ENCODE measurements at regions not wholly inside any gene's neighbourhood (a gene's known extent, or its start where the extent isn't known, plus 50 kb on each side); places are given as distances from the start of the nearest gene placed in this dataset.
"Not testable (repeated sequence)": the region's sequence is repeated elsewhere in the genome, so short reads cannot be mapped to it uniquely, and the experiment has no call there.

- Mint-ChIP-seq H3K4me1 (ENCODE audit: low read depth) (no peaks in the 10 kb centered on the region), H3K9me3 (no peaks in the 10 kb centered on the region), H3K4me3 (no peak overlapping the region), H3K27me3 (ENCODE audit: low read depth) (no peaks in the 10 kb centered on the region), H3K36me3 (ENCODE audit: low read depth) (no peaks in the 10 kb centered on the region), H3K27ac (no peak overlapping the region)
- DNase-seq (ENCODE audit: low spot score) = no peak
Measured at GRCh38 chr2:41194230-41194629, 742.3 kb upstream of the SLC8A1 start.

GRCh38 chr2:41197781-41198180 lies 745.9 kb upstream of the SLC8A1 start:
- H3K4me1 Mint-ChIP-seq (ENCODE audit: low read depth) = no peaks in the 10 kb centered on the region
- DNase-seq (ENCODE audit: low spot score) = no peak
- H3K27ac Mint-ChIP-seq = no peak overlapping the region
- no peaks in the 10 kb centered on the region for H3K9me3 Mint-ChIP-seq
- no peaks in the 10 kb centered on the region for H3K36me3 Mint-ChIP-seq (ENCODE audit: low read depth)
- no peak overlapping the region for H3K4me3 Mint-ChIP-seq
- H3K27me3 Mint-ChIP-seq (ENCODE audit: low read depth) = no peaks in the 10 kb centered on the region

DNA sequence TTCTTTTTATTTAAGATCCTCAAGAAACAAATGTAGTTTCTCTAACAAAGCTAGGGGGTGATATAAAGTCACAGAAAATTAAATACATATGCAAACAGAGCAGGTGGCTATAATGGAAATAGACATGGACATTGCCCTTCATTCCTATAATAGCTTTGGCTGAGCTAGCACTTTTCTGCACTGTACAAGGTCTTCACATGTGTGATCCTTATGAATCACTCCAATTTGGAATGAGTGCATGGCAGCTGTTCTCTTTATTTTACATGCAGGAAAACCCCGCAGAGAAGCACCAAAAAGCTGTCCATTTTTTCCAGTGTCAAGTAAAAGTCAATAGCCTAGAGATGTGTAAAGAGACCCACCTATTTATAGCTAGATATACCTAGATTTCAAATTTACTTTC lies 747.4 kb upstream of the SLC8A1 start:
- Mint-ChIP-seq H3K4me3 (no peak overlapping the region), H3K27ac (no peak overlapping the region), H3K36me3 (ENCODE audit: low read depth) (no peaks in the 10 kb centered on the region), H3K27me3 (ENCODE audit: low read depth) (no peaks in the 10 kb centered on the region), H3K4me1 (ENCODE audit: low read depth) (no peaks in the 10 kb centered on the region), H3K9me3 (no peaks in the 10 kb centered on the region)
- no peak for DNase-seq (ENCODE audit: low spot score)

GRCh38 chr2:41204315-41204714 lies 752.4 kb upstream of the SLC8A1 start:
- no peaks in the 10 kb centered on the region for H3K4me1 Mint-ChIP-seq (ENCODE audit: low read depth)
- no peaks in the 10 kb centered on the region for H3K9me3 Mint-ChIP-seq

GRCh38 chr2:41206004-41206403 lies 754.1 kb upstream of the SLC8A1 start:
- no peaks in the 10 kb centered on the region for H3K4me1 Mint-ChIP-seq (ENCODE audit: low read depth)
- no peak for DNase-seq (ENCODE audit: low spot score)
- no peak overlapping the region for H3K4me3 Mint-ChIP-seq
- H3K27ac Mint-ChIP-seq = no peak overlapping the region
- H3K9me3 Mint-ChIP-seq = no peaks in the 10 kb centered on the region
- H3K27me3 Mint-ChIP-seq (ENCODE audit: low read depth) = no peaks in the 10 kb centered on the region
- H3K36me3 Mint-ChIP-seq (ENCODE audit: low read depth) = no peaks in the 10 kb centered on the region

More at GRCh38 chr2:41204315-41204714, 752.4 kb upstream of the SLC8A1 start:
- Mint-ChIP-seq H3K27ac (no peak overlapping the region), H3K4me3 (no peak overlapping the region), H3K36me3 (ENCODE audit: low read depth) (no peaks in the 10 kb centered on the region), H3K27me3 (ENCODE audit: low read depth) (no peaks in the 10 kb centered on the region)
- no peak for DNase-seq (ENCODE audit: low spot score)

DNA sequence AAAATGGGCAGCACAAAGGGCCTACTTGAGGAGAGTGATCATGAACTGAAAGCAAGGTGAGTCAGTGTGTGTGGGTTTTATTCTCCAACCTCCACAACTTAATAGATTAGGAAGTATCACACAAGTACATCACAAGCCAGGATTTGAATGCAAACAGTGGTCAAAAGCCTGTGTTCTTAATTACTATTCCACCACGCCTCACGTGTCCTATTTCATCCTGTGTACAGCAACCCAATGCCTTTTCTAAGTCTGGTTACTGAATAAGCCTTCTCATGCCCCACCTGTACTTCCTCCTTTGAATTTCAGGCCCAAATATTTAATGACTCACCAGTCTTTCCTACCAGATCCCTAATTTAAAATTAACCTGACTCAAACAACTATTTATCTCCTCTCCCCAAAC lies 755.7 kb upstream of the SLC8A1 start:
- Mint-ChIP-seq H3K4me3 (no peak overlapping the region), H3K27ac (no peak overlapping the region), H3K36me3 (ENCODE audit: low read depth) (no peaks in the 10 kb centered on the region), H3K27me3 (ENCODE audit: low read depth) (no peaks in the 10 kb centered on the region), H3K9me3 (no peaks in the 10 kb centered on the region), H3K4me1 (ENCODE audit: low read depth) (no peaks in the 10 kb centered on the region)
- DNase-seq (ENCODE audit: low spot score) = no peak

DNA sequence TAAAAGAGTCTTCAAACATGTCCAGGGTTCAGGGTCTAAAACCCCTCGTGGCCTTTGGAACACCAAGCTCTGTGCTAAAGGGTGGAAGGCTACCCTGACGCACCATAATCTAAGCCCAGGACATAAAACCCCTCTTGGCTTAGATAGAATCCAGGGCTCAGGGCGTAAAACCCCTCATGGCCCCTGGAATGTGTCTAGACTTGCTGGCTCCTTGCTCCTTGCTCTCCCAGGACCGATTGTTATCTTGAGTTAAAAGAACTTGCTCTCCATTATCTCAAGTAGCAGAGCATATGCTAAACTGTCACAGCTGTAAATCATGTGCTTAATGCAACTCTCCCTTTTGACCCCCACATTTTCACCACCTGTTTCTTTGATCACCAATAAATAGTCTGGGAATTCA lies 758.1 kb upstream of the SLC8A1 start:
- not testable (repeated sequence) for H3K4me1 Mint-ChIP-seq (ENCODE audit: low read depth); H3K27me3 Mint-ChIP-seq (ENCODE audit: low read depth); H3K36me3 Mint-ChIP-seq (ENCODE audit: low read depth); H3K9me3 Mint-ChIP-seq; DNase-seq (ENCODE audit: low spot score); H3K4me3 Mint-ChIP-seq; H3K27ac Mint-ChIP-seq

GRCh38 chr2:41216978-41217377 lies 765.1 kb upstream of the SLC8A1 start:
- no peaks in the 10 kb centered on the region for H3K27me3 Mint-ChIP-seq (ENCODE audit: low read depth)
- H3K9me3 Mint-ChIP-seq = peaks cover 8% of the 10 kb centered on the region
- no peak overlapping the region for H3K4me3 Mint-ChIP-seq
- no peaks in the 10 kb centered on the region for H3K36me3 Mint-ChIP-seq (ENCODE audit: low read depth)
- no peak overlapping the region for H3K27ac Mint-ChIP-seq
- DNase-seq (ENCODE audit: low spot score) = no peak
- no peaks in the 10 kb centered on the region for H3K4me1 Mint-ChIP-seq (ENCODE audit: low read depth)

DNA sequence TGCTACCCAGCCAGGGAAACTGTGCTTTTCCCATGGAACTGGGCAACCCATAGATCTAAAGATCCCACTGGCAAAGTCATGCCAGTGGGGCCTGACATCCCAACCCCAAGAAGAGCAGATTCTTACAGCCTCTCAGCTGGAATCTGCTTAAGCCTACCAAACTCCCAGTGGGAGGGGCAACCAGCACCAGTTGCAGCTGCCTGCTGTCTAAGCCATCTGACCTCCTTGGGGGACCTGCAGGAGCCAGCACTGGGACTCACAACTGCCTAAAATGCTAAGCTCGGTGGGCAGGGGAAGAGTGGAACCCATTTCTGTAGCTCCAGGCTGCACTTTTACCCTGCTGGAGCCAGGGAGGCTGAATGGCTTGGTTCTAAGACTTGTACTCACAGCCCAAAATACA lies 770.7 kb upstream of the SLC8A1 start:
- Mint-ChIP-seq H3K27me3 (ENCODE audit: low read depth) (no peaks in the 10 kb centered on the region), H3K4me3 (no peak overlapping the region), H3K4me1 (ENCODE audit: low read depth) (no peaks in the 10 kb centered on the region), H3K9me3 (peaks cover 7% of the 10 kb centered on the region), H3K36me3 (ENCODE audit: low read depth) (no peaks in the 10 kb centered on the region), H3K27ac (no peak overlapping the region)
- DNase-seq (ENCODE audit: low spot score) = no peak

- no peak for DNase-seq (ENCODE audit: low spot score)
- Mint-ChIP-seq H3K36me3 (ENCODE audit: low read depth) (no peaks in the 10 kb centered on the region), H3K27me3 (ENCODE audit: low read depth) (no peaks in the 10 kb centered on the region), H3K4me3 (no peak overlapping the region), H3K4me1 (ENCODE audit: low read depth) (no peaks in the 10 kb centered on the region), H3K9me3 (peaks cover 6% of the 10 kb centered on the region), H3K27ac (no peak overlapping the region)
Measured at GRCh38 chr2:41234093-41234492, 782.2 kb upstream of the SLC8A1 start.

- DNase-seq (ENCODE audit: low spot score) = no peak
- H3K36me3 Mint-ChIP-seq (ENCODE audit: low read depth) = no peaks in the 10 kb centered on the region
- no peaks in the 10 kb centered on the region for H3K4me1 Mint-ChIP-seq (ENCODE audit: low read depth)
- H3K27ac Mint-ChIP-seq = no peak overlapping the region
- H3K4me3 Mint-ChIP-seq = no peak overlapping the region
- no peaks in the 10 kb centered on the region for H3K27me3 Mint-ChIP-seq (ENCODE audit: low read depth)
- H3K9me3 Mint-ChIP-seq = peaks cover 4% of the 10 kb centered on the region
Measured at GRCh38 chr2:41241325-41242000, 789.6 kb upstream of the SLC8A1 start.

DNA sequence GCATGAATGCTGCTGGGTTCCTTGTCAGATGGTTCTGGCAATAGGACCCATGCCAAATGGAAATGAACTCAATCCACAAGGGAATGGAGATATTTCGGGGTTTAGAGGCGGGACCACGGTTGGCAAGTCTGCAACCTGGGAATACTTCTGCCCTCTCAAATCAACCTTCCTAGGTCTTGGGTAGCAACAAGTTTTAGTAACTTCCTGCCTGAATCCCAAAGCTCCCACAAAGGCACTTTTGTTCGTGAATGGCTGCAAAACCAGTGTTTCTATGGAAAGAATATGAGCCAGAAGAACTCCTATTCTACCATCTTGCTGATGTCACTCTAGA lies 790.1 kb upstream of the SLC8A1 start:
- Mint-ChIP-seq H3K27me3 (ENCODE audit: low read depth) (no peaks in the 10 kb centered on the region), H3K36me3 (ENCODE audit: low read depth) (no peaks in the 10 kb centered on the region), H3K27ac (no peak overlapping the region), H3K4me1 (ENCODE audit: low read depth) (no peaks in the 10 kb centered on the region), H3K4me3 (no peak overlapping the region), H3K9me3 (peaks cover 4% of the 10 kb centered on the region)
- DNase-seq (ENCODE audit: low spot score) = no peak

DNA sequence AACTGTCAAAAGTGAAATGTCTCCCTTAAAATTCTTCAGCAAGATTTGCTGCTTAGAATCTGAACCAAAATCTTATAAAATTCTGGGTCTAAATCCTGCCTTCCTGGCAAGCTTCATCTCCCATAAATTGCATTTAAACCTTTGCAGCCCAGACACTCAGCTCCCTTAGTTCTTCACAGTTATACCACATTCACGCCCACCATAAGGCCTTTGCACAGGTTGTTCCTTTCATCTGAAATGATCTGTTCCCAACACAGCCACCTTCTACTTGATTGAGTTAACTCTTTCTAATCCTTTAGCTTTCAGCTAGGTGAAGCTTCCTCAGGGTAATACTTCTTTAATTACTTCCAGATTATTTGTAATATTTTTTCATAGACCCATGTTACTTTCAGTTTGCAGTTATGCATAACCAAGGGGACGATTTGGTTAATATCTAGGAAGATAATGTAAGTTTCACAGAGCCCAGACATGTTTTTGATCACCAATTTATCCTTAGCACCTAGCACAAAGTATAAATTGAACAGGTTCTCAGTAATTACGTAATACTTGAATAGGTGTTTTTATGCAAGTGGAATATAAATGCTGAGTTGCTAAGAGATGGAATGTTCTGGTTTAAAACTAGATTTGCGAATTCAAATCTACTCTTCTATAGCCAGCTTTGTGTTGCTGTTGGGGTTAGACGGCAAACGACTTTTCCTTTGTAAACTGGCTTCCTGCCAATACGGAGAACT lies 779.7 kb upstream of the PKDCC start:
- H3K9me3 Mint-ChIP-seq = no peaks in the 10 kb centered on the region
- H3K4me3 Mint-ChIP-seq = no peak overlapping the region
- H3K4me1 Mint-ChIP-seq (ENCODE audit: low read depth) = no peaks in the 10 kb centered on the region

GRCh38 chr2:41283079-41283775 lies 764.6 kb upstream of the PKDCC start:
- no peak for DNase-seq (ENCODE audit: low spot score)
- Mint-ChIP-seq H3K4me1 (ENCODE audit: low read depth) (no peaks in the 10 kb centered on the region), H3K36me3 (ENCODE audit: low read depth) (no peaks in the 10 kb centered on the region)

More for the DNA sequence above, 779.7 kb upstream of the PKDCC start:
- H3K27me3 Mint-ChIP-seq (ENCODE audit: low read depth) = no peaks in the 10 kb centered on the region
- H3K27ac Mint-ChIP-seq = no peak overlapping the region
- H3K36me3 Mint-ChIP-seq (ENCODE audit: low read depth) = no peaks in the 10 kb centered on the region
- DNase-seq (ENCODE audit: low spot score) = no peak

More at GRCh38 chr2:41283079-41283775, 764.6 kb upstream of the PKDCC start:
- H3K9me3 Mint-ChIP-seq = no peaks in the 10 kb centered on the region
- no peak overlapping the region for H3K27ac Mint-ChIP-seq
- no peaks in the 10 kb centered on the region for H3K27me3 Mint-ChIP-seq (ENCODE audit: low read depth)
- H3K4me3 Mint-ChIP-seq = no peak overlapping the region

All from T-helper 2 cell treated with Interferon-gamma antibody and Interleukin-4, amounts not matched to agents 5 μg/mL and 100 μg/mL, for 36 hours (primary cell).